GM23338 (cell line): ENCODE measurements at regions not wholly inside any gene's neighbourhood (a gene's known extent, or its start where the extent isn't known, plus 50 kb on each side); places are given as distances from the start of the nearest gene placed in this dataset.

ENCODE experiments used
- ATAC-seq: fragments of 200-7000 bp; cut with Tn5 transposase; 3 replicates; pipeline ENCODE4 v1.9.1; 2020
- DNase-seq: peaks from one replicate; pipeline ENCODE4 v3.0.0-alpha.2; 2015; ENCODE audit warnings: low spot score
- H2AFZ ChIP-seq: fragments of 200-600 bp; sonication (generic); 2 replicates; pipeline ENCODE4 v1.8.0; 2016; ENCODE audit warnings: antibody characterized with exemption, mild to moderate bottlenecking, moderate library complexity
- H3F3A ChIP-seq: fragments of 200-600 bp; sonication (generic); replicated peaks from 2 replicates; pipeline ENCODE4 v1.8.0; 2017; ENCODE audit warnings: antibody characterized with exemption, mixed run types, low read depth
- H3K27ac ChIP-seq: fragments of 200-600 bp; sonication (generic); 2 replicates; pipeline ENCODE4 v1.6.1; 2016; ENCODE audit warnings: low read depth
- H3K27me3 ChIP-seq: fragments of 200-600 bp; sonication (generic); 2 replicates; pipeline ENCODE4 v1.8.0; 2016; ENCODE audit warnings: mild to moderate bottlenecking, mixed run types, moderate library complexity; ENCODE audit not compliant: insufficient read depth
- H3K36me3 ChIP-seq: fragments of 200-600 bp; sonication (generic); 2 replicates; pipeline ENCODE4 v1.8.0; 2016; ENCODE audit warnings: mild to moderate bottlenecking; ENCODE audit not compliant: insufficient read depth
- H3K4me1 ChIP-seq: fragments of 200-600 bp; sonication (generic); 2 replicates; pipeline ENCODE4 v1.8.0; 2016; ENCODE audit warnings: mild to moderate bottlenecking, moderate library complexity; ENCODE audit not compliant: insufficient read depth
- H3K4me2 ChIP-seq: fragments of 200-600 bp; sonication (generic); 2 replicates; pipeline ENCODE4 v1.7.1; 2017; ENCODE audit warnings: mixed run types
- H3K4me3 ChIP-seq: fragments of 200-600 bp; sonication (generic); 2 replicates; pipeline ENCODE4 v1.6.1; 2016; ENCODE audit warnings: mixed run types
- H3K79me2 ChIP-seq: fragments of 200-600 bp; sonication (generic); replicated peaks from 2 replicates; pipeline ENCODE4 v1.8.0; 2017; ENCODE audit warnings: mild to moderate bottlenecking; ENCODE audit not compliant: insufficient read depth
- H3K9me2 ChIP-seq: fragments of 200-600 bp; sonication (generic); 2 replicates; pipeline ENCODE4 v1.8.0; 2017; ENCODE audit not compliant: insufficient read depth
- H4K20me1 ChIP-seq: fragments of 200-600 bp; sonication (generic); replicated peaks from 2 replicates; pipeline ENCODE4 v1.8.0; 2017; ENCODE audit warnings: mild to moderate bottlenecking; ENCODE audit not compliant: insufficient read depth
- H3K27ac Mint-ChIP-seq: 2 replicates; pipeline ENCODE4 v1.8.0; 2020; ENCODE audit warnings: inconsistent platforms, mild to moderate bottlenecking, moderate library complexity, mixed read lengths
- H3K27me3 Mint-ChIP-seq: 3 replicates; pipeline ENCODE4 v1.8.0; 2022; ENCODE audit warnings: low read depth, mild to moderate bottlenecking, moderate library complexity, mixed read lengths, inconsistent platforms; ENCODE audit not compliant: insufficient read depth, poor library complexity
- H3K36me3 Mint-ChIP-seq: 3 replicates; pipeline ENCODE4 v1.8.0; 2021; ENCODE audit warnings: low read depth, mild to moderate bottlenecking, inconsistent platforms, moderate library complexity, mixed read lengths
- H3K4me1 Mint-ChIP-seq: 3 replicates; pipeline ENCODE4 v1.8.0; 2020; ENCODE audit warnings: mild to moderate bottlenecking, inconsistent platforms, mixed read lengths
- H3K4me3 Mint-ChIP-seq: 3 replicates; pipeline ENCODE4 v1.8.0; 2021; ENCODE audit warnings: moderate library complexity, mild to moderate bottlenecking, inconsistent platforms, mixed read lengths
- H3K9me3 Mint-ChIP-seq: 3 replicates; pipeline ENCODE4 v1.8.0; 2020; ENCODE audit warnings: moderate library complexity, mild to moderate bottlenecking, inconsistent platforms, mixed read lengths
- EZH2 ChIP-seq: fragments of 200-600 bp; sonication (generic); IDR thresholded peaks from one replicate; pipeline ENCODE4 v1.8.0; 2017; ENCODE audit warnings: antibody characterized with exemption, mild to moderate bottlenecking, low read depth; ENCODE audit not compliant: unreplicated experiment
- EZH2phosphoT487 ChIP-seq: fragments of 200-600 bp; sonication (generic); IDR thresholded peaks from one replicate; pipeline ENCODE4 v1.8.1; 2018; ENCODE audit warnings: antibody characterized with exemption; ENCODE audit not compliant: unreplicated experiment
- JUNB ChIP-seq: IDR thresholded peaks from one replicate; pipeline ENCODE4 v1.6.1; 2016; ENCODE audit warnings: antibody characterized with exemption; ENCODE audit not compliant: unreplicated experiment
- POLR2AphosphoS5 ChIP-seq: IDR thresholded peaks from 2 replicates; pipeline ENCODE4 v1.6.1; 2016; ENCODE audit warnings: antibody characterized with exemption, low read depth
- ZNF331 ChIP-seq: fragments of 250-450 bp; sonication (Bioruptor Pico); IDR thresholded peaks from 2 replicates; pipeline ENCODE4 v1.5.0; 2020; ENCODE audit warnings: low read depth, mild to moderate bottlenecking, moderate library complexity
- TF ChIP-seq, protein P1 (sequence below): fragments of 250-450 bp; sonication (Bioruptor Pico); IDR thresholded peaks from 2 replicates; pipeline ENCODE4 v1.5.0; 2020; ENCODE audit warnings: mild to moderate bottlenecking, moderate library complexity
- TF ChIP-seq, protein P2 (sequence below): IDR thresholded peaks from 2 replicates; pipeline ENCODE4 v1.6.1; 2016; ENCODE audit warnings: antibody characterized with exemption

DNA sequence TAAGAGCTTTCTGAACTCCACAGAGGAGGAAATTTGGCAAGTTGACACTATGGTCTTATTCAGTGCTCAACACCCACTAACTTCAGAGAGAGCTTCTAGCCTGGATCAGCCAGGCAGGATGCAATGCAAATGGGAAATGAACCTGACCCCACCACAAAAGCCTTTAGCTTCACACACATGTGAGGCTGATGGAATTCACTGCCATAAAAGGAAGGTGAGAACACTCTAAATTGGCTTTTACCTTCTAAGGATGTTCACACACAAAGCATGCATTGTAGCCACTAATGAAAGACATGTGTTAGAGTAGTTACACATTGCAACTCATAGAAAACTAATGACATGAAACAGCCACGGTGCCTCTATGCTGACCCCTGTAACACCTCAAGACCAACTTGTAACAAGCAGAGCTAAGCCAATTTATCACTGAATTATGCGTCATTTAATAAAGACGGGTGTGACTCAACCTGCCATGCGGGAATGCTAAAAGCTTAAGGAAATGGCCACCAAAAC, 262.1 kb downstream of the HACE1 start (continued):
- TF ChIP-seq, protein P1, sequence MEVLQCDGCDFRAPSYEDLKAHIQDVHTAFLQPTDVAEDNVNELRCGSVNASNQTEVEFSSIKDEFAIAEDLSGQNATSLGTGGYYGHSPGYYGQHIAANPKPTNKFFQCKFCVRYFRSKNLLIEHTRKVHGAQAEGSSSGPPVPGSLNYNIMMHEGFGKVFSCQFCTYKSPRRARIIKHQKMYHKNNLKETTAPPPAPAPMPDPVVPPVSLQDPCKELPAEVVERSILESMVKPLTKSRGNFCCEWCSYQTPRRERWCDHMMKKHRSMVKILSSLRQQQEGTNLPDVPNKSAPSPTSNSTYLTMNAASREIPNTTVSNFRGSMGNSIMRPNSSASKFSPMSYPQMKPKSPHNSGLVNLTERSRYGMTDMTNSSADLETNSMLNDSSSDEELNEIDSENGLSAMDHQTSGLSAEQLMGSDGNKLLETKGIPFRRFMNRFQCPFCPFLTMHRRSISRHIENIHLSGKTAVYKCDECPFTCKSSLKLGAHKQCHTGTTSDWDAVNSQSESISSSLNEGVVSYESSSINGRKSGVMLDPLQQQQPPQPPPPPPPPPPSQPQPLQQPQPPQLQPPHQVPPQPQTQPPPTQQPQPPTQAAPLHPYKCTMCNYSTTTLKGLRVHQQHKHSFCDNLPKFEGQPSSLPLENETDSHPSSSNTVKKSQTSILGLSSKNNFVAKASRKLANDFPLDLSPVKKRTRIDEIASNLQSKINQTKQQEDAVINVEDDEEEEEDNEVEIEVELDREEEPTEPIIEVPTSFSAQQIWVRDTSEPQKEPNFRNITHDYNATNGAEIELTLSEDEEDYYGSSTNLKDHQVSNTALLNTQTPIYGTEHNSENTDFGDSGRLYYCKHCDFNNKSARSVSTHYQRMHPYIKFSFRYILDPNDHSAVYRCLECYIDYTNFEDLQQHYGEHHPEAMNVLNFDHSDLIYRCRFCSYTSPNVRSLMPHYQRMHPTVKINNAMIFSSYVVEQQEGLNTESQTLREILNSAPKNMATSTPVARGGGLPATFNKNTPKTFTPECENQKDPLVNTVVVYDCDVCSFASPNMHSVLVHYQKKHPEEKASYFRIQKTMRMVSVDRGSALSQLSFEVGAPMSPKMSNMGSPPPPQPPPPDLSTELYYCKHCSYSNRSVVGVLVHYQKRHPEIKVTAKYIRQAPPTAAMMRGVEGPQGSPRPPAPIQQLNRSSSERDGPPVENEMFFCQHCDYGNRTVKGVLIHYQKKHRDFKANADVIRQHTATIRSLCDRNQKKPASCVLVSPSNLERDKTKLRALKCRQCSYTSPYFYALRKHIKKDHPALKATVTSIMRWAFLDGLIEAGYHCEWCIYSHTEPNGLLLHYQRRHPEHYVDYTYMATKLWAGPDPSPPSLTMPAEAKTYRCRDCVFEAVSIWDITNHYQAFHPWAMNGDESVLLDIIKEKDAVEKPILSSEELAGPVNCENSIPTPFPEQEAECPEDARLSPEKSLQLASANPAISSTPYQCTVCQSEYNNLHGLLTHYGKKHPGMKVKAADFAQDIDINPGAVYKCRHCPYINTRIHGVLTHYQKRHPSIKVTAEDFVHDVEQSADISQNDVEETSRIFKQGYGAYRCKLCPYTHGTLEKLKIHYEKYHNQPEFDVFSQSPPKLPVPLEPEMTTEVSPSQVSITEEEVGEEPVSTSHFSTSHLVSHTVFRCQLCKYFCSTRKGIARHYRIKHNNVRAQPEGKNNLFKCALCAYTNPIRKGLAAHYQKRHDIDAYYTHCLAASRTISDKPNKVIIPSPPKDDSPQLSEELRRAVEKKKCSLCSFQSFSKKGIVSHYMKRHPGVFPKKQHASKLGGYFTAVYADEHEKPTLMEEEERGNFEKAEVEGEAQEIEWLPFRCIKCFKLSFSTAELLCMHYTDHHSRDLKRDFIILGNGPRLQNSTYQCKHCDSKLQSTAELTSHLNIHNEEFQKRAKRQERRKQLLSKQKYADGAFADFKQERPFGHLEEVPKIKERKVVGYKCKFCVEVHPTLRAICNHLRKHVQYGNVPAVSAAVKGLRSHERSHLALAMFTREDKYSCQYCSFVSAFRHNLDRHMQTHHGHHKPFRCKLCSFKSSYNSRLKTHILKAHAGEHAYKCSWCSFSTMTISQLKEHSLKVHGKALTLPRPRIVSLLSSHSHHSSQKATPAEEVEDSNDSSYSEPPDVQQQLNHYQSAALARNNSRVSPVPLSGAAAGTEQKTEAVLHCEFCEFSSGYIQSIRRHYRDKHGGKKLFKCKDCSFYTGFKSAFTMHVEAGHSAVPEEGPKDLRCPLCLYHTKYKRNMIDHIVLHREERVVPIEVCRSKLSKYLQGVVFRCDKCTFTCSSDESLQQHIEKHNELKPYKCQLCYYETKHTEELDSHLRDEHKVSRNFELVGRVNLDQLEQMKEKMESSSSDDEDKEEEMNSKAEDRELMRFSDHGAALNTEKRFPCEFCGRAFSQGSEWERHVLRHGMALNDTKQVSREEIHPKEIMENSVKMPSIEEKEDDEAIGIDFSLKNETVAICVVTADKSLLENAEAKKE: no peak
- TF ChIP-seq POLR2AphosphoS5: no peak

DNA sequence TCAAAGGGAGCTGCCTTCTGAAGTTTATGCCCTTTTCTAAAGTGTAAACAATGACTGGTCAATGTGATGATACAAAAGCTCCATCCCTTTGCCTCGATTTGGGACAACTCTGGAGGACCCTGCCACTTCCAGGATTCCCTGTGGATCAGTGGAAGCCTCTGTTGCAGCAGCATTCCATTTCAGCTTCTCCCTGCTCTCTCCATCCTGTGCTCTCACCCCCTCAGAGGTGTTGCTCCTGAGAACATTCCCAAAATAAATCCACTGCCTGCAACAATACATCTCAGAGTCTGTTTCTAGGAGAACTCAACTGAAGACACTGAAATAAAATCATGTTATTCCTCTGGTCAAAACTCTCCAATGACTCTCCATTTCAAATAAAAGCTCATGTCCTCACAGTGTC, 263.6 kb downstream of the HACE1 start:
- Mint-ChIP-seq H3K9me3 (no peaks in the 10 kb centered on the region), H3K27me3 (peaks cover 5% of the 10 kb centered on the region), H3K36me3 (no peaks in the 10 kb centered on the region), H3K27ac (no peak overlapping the region), H3K4me1 (peaks cover 14% of the 10 kb centered on the region; the same call in 2 of the 3 replicates), H3K4me3 (no peak overlapping the region)
- ATAC-seq (no peak), DNase-seq (no peak)
- Histone ChIP-seq H3K27ac (no peak overlapping the region), H2AFZ (no peak overlapping the region), H3K27me3 (no peaks in the 10 kb centered on the region), H3K9me2 (peaks cover 5% of the 10 kb centered on the region; the same call in 1 of the 2 replicates), H3K4me3 (no peak overlapping the region), H3K4me1 (0 out of 2 replicates have a peak, but pooled peaks cover 6% of the 10 kb centered on the region), H3K4me2 (no peak overlapping the region), H4K20me1 (no peaks in the 10 kb centered on the region), H3F3A (no peaks in the 10 kb centered on the region), H3K36me3 (no peaks in the 10 kb centered on the region), H3K79me2 (no peaks in the 10 kb centered on the region)
- TF ChIP-seq EZH2phosphoT487 (no peak), ZNF331 (CRISPR knock-in tag) (no peak), POLR2AphosphoS5 (no peak), JUNB (no peak), EZH2 (no peak)
- TF ChIP-seq, protein P2, sequence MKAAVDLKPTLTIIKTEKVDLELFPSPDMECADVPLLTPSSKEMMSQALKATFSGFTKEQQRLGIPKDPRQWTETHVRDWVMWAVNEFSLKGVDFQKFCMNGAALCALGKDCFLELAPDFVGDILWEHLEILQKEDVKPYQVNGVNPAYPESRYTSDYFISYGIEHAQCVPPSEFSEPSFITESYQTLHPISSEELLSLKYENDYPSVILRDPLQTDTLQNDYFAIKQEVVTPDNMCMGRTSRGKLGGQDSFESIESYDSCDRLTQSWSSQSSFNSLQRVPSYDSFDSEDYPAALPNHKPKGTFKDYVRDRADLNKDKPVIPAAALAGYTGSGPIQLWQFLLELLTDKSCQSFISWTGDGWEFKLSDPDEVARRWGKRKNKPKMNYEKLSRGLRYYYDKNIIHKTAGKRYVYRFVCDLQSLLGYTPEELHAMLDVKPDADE: no peak
- TF ChIP-seq, protein P1: no peak
